HCT116 (cell line): ENCODE measurements at regions not wholly inside any gene's neighbourhood (a gene's known extent, or its start where the extent isn't known, plus 50 kb on each side); places are given as distances from the start of the nearest gene placed in this dataset.

ENCODE experiments used
- ATF3 ChIP-seq: IDR thresholded peaks from 2 replicates; pipeline ENCODE4 v1.6.1; 2012
- CTCF ChIP-seq, 3 experiments: fragments of 200-600 bp in 1 of 3; sonication (generic) in 1 of 3; IDR thresholded peaks in 2 of 3; conservative IDR thresholded peaks in 1 of 3; 2 replicates each; pipeline ENCODE4 v1.5.1; 2012 to 2017; ENCODE audit warnings: low read depth in 2 of 3, low read length in 2 of 3, antibody characterized with exemption in 1 of 3, borderline replicate concordance in 1 of 3, control low read depth in 1 of 3, mild to moderate bottlenecking in 1 of 3, mixed read lengths in 1 of 3, mixed run types in 1 of 3, moderate library complexity in 1 of 3; ENCODE audit not compliant: insufficient read depth in 1 of 3
- POLR2AphosphoS5 ChIP-seq: IDR thresholded peaks from 2 replicates; pipeline ENCODE4 v1.6.1; 2011; ENCODE audit warnings: mild to moderate bottlenecking, low read depth, low read length, moderate library complexity
- RAD21 ChIP-seq: IDR thresholded peaks from 2 replicates; pipeline ENCODE4 v1.6.1; 2012; ENCODE audit warnings: low read depth, mild to moderate bottlenecking

GRCh38 chr14:26992403-26993115 is 394.7 kb upstream of the NOVA1 start:
- TF ChIP-seq CTCF (IDR thresholded peaks at IDR 0.05 in 2 of 3, conservative IDR thresholded peaks at IDR 0.05 in 1 of 3; ENCODE audit: borderline replicate concordance in 1 of 3, insufficient read depth in 1 of 3, low read depth in 2 of 3, low read length in 2 of 3) (no peak), ATF3 (no peak), RAD21 (no peak), POLR2AphosphoS5 (no peak)
